ENCODE measurements at regions not wholly inside any gene's neighbourhood (a gene's known extent, or its start where the extent isn't known, plus 50 kb on each side); places are given as distances from the start of the nearest gene placed in this dataset.
"Not testable (repeated sequence)": the region's sequence is repeated elsewhere in the genome, so short reads cannot be mapped to it uniquely, and the experiment has no call there.

GRCh38 chr16:46386110-46386771 is 234.9 kb downstream of the SHCBP1 start:
- not testable (repeated sequence) for TF ChIP-seq CTCF, EZH2phosphoT487 (IDR thresholded peaks at IDR 0.05; ENCODE audit: low read length)

Measured in MM.1S (cell line).